OCI-LY1 (cell line): ENCODE measurements at regions not wholly inside any gene's neighbourhood (a gene's known extent, or its start where the extent isn't known, plus 50 kb on each side); places are given as distances from the start of the nearest gene placed in this dataset.

Source experiments
- H2AFZ ChIP-seq: fragments of 200-600 bp; sonication (generic), shearing (Covaris generic); 2 replicates; pipeline ENCODE4 v1.6.0; 2014; ENCODE audit warnings: antibody characterized with exemption, mild to moderate bottlenecking, low read length
- H3F3A ChIP-seq: fragments of 200-600 bp; sonication (generic), shearing (Covaris generic); 2 replicates; pipeline ENCODE4 v1.6.0; 2014; ENCODE audit warnings: mild to moderate bottlenecking, antibody characterized with exemption, low read length, moderate library complexity; ENCODE audit not compliant: insufficient read depth
- H3K27ac ChIP-seq: fragments of 200-600 bp; sonication (generic); 2 replicates; pipeline ENCODE4 v1.5.1; 2014; ENCODE audit warnings: low read length, mixed run types, mild to moderate bottlenecking, low read depth; ENCODE audit not compliant: poor library complexity, severe bottlenecking
- H3K27me3 ChIP-seq: fragments of 200-600 bp; sonication (generic); 2 replicates; pipeline ENCODE4 v1.6.0; 2014; ENCODE audit warnings: antibody characterized with exemption, mild to moderate bottlenecking, low read length, moderate library complexity; ENCODE audit not compliant: insufficient read depth
- H3K36me3 ChIP-seq: fragments of 200-600 bp; sonication (generic); 2 replicates; pipeline ENCODE4 v1.6.1; 2014; ENCODE audit warnings: mild to moderate bottlenecking, antibody characterized with exemption, low read length, moderate library complexity, mixed read lengths; ENCODE audit not compliant: insufficient read depth
- H3K4me1 ChIP-seq: fragments of 200-600 bp; sonication (generic); 2 replicates; pipeline ENCODE4 v1.5.1; 2014; ENCODE audit warnings: mild to moderate bottlenecking, low read length, moderate library complexity; ENCODE audit not compliant: insufficient read depth, severe bottlenecking
- H3K4me2 ChIP-seq: fragments of 200-600 bp; sonication (generic), shearing (Covaris generic); 2 replicates; pipeline ENCODE4 v1.6.1; 2014; ENCODE audit warnings: low read length
- H3K4me3 ChIP-seq: fragments of 200-600 bp; sonication (generic); 2 replicates; pipeline ENCODE4 v1.5.1; 2014; ENCODE audit warnings: low read length, low read depth, mild to moderate bottlenecking, mixed read lengths; ENCODE audit not compliant: poor library complexity, severe bottlenecking
- H3K79me2 ChIP-seq: fragments of 200-600 bp; shearing (Covaris generic); 2 replicates; pipeline ENCODE4 v1.6.1; 2016; ENCODE audit warnings: mixed run types, low read length, mixed read lengths; ENCODE audit not compliant: insufficient read depth
- H3K9ac ChIP-seq: fragments of 200-600 bp; sonication (generic), shearing (Covaris generic); 2 replicates; pipeline ENCODE4 v1.6.1; 2014; ENCODE audit warnings: mild to moderate bottlenecking, low read length, mixed read lengths
- H3K9me2 ChIP-seq: fragments of 200-600 bp; sonication (generic), shearing (Covaris generic); 2 replicates; pipeline ENCODE4 v1.6.1; 2014; ENCODE audit warnings: low read depth, mild to moderate bottlenecking, low read length, mixed read lengths
- H3K9me3 ChIP-seq: fragments of 200-600 bp; shearing (Covaris generic); 2 replicates; pipeline ENCODE4 v1.6.1; 2014; ENCODE audit warnings: low read length, mixed read lengths
- H4K20me1 ChIP-seq: fragments of 200-600 bp; sonication (generic), shearing (Covaris generic); 2 replicates; pipeline ENCODE4 v1.6.0; 2016; ENCODE audit warnings: mild to moderate bottlenecking, low read length; ENCODE audit not compliant: insufficient read depth
- CTCF ChIP-seq: fragments of 200-600 bp; sonication (generic), shearing (Covaris generic); IDR thresholded peaks from 2 replicates; pipeline ENCODE4 v1.5.1; 2017; ENCODE audit warnings: mild to moderate bottlenecking, antibody characterized with exemption, low read length, moderate library complexity, mixed read lengths
- EZH2 ChIP-seq: fragments of 200-600 bp; sonication (generic), shearing (Covaris generic); IDR thresholded peaks from 2 replicates; pipeline ENCODE4 v1.8.0; 2017; ENCODE audit warnings: borderline replicate concordance, mixed run types, mild to moderate bottlenecking, antibody characterized with exemption, low read length, moderate library complexity, mixed read lengths

DNA sequence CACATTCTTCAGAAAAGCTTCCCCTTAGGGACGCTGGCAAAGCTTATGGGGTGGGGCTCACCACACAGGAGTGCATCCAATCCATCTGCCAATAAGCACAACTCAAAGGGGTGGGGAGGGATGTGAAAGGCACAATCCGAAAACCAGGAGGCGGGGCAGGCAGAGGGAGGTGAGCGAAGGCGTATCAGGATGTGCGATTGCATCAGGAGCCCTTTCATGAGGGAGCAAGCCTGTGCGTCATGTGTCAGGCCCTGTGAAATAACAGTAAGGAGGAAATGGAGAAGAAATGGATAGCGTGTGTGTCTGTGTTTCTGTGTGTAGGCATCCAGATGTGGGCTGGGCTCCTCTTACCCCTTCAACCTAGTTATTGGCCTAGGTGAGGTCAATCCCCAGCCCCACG, 382.4 kb upstream of the CDH4 start:
- H3K9me2 ChIP-seq, result no peaks in the 10 kb centered on the region
- H3K4me1 ChIP-seq, result no peaks in the 10 kb centered on the region
- no peak overlapping the region for H3K4me3 ChIP-seq
- H3K27me3 ChIP-seq, result no peaks in the 10 kb centered on the region
- H3K36me3 ChIP-seq, result no peaks in the 10 kb centered on the region
- no peak overlapping the region for H3K4me2 ChIP-seq
- TF ChIP-seq CTCF (no peak), EZH2 (no peak)
- H3K79me2 ChIP-seq, result no peaks in the 10 kb centered on the region
- no peaks in the 10 kb centered on the region for H4K20me1 ChIP-seq
- no peaks in the 10 kb centered on the region for H3F3A ChIP-seq
- no peak overlapping the region for H2AFZ ChIP-seq
- no peak overlapping the region for H3K9ac ChIP-seq
- no peak overlapping the region for H3K27ac ChIP-seq
- H3K9me3 ChIP-seq, result no peaks in the 10 kb centered on the region

DNA sequence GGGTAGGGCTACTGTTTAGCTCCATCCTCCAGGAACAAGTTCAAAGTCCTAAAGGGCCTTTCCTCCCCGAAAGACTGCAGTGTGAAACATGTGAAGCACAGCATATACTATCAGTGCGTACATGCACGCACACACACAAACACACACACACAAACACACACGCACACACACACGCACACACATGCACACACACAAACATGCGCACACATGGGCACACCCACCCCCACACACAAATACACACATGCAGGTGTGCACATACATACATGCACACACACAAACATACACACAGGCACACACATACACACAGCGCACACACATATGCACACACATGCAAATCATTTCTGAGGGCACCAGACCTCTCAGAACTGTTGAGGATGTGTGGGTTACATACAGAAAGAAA, 382.0 kb upstream of the CDH4 start:
- TF ChIP-seq EZH2 (no peak), CTCF (no peak)
- H3K4me2 ChIP-seq, result no peak overlapping the region

DNA sequence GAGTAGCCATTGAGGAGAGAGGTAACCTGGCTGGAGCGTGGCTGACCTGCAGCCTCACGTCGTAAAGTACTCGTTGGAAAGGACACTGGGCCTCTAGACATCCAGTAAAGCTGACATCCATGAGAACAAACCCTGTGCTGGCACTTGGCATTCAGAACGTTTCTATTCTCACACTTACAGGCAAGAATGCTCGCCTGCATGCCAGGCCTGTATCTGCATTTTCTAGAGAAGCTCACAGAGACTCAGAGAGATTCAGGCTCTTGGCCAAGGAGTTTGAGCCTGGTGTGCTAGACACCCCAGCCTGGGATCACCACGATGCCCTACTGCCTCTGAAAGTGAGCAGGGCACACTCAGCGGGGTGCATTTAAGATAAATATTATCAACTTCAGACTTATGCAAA, 379.8 kb upstream of the CDH4 start:
- Histone ChIP-seq H3K4me2 (no peak overlapping the region), H3K27ac (no peak overlapping the region), H3K79me2 (no peaks in the 10 kb centered on the region), H3K36me3 (no peaks in the 10 kb centered on the region), H4K20me1 (no peaks in the 10 kb centered on the region), H3F3A (no peaks in the 10 kb centered on the region), H2AFZ (no peak overlapping the region), H3K9me2 (no peaks in the 10 kb centered on the region), H3K4me3 (no peak overlapping the region), H3K27me3 (no peaks in the 10 kb centered on the region), H3K9ac (no peak overlapping the region), H3K9me3 (no peaks in the 10 kb centered on the region), H3K4me1 (no peaks in the 10 kb centered on the region)
- TF ChIP-seq CTCF, result no peak

More for the DNA sequence above, 382.0 kb upstream of the CDH4 start:
- H3K4me3 ChIP-seq, result no peak overlapping the region
- no peaks in the 10 kb centered on the region for H3K4me1 ChIP-seq
- no peaks in the 10 kb centered on the region for H3K9me3 ChIP-seq
- H3K79me2 ChIP-seq, result no peaks in the 10 kb centered on the region
- no peaks in the 10 kb centered on the region for H3K27me3 ChIP-seq
- H2AFZ ChIP-seq, result no peak overlapping the region
- H4K20me1 ChIP-seq, result no peaks in the 10 kb centered on the region
- H3F3A ChIP-seq, result no peaks in the 10 kb centered on the region
- H3K9ac ChIP-seq, result no peak overlapping the region
- H3K27ac ChIP-seq, result no peak overlapping the region
- H3K9me2 ChIP-seq, result no peaks in the 10 kb centered on the region
- H3K36me3 ChIP-seq, result no peaks in the 10 kb centered on the region
